Testis (tissue), 2 donors: ENCODE measurements at regions not wholly inside any gene's neighbourhood (a gene's known extent, or its start where the extent isn't known, plus 50 kb on each side); places are given as distances from the start of the nearest gene placed in this dataset.

ENCODE experiments used
- POLR2A ChIP-seq: fragments of 450-650 bp; IDR thresholded peaks from one replicate; pipeline ENCODE4 v1.6.1; 2017; ENCODE audit warnings: antibody characterized with exemption, mild to moderate bottlenecking, moderate library complexity
- TF ChIP-seq, protein P1 (sequence below), 3 experiments: fragments of 450-650 bp in 2 of 3; fragments of 200-600 bp in 1 of 3; sonication (generic) in 1 of 3; IDR thresholded peaks; one replicate each; pipeline ENCODE4 v1.5.1; 2016 to 2019; ENCODE audit warnings: antibody characterized with exemption in 3 of 3, mild to moderate bottlenecking in 2 of 3, moderate library complexity in 1 of 3

DNA sequence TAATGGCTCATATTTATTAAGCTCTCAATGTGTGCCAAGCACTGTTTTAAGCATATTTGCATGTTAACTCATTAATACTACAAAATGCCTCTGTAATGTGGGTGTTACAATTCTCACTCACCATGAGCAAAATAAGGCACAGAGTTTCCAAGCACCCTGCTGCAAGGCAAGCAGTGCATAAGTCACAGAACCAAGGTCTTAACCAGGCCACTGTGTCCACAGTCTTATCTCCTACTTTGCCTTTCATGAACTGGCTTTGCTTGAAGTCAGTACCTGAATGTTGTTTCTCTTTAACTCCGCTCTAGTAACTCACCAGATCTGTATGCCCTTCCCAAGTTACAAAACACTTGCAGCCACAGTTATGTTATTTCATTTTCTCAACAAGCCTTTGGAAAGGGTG, 1372.7 kb downstream of the AACS start:
- TF ChIP-seq, protein P1, sequence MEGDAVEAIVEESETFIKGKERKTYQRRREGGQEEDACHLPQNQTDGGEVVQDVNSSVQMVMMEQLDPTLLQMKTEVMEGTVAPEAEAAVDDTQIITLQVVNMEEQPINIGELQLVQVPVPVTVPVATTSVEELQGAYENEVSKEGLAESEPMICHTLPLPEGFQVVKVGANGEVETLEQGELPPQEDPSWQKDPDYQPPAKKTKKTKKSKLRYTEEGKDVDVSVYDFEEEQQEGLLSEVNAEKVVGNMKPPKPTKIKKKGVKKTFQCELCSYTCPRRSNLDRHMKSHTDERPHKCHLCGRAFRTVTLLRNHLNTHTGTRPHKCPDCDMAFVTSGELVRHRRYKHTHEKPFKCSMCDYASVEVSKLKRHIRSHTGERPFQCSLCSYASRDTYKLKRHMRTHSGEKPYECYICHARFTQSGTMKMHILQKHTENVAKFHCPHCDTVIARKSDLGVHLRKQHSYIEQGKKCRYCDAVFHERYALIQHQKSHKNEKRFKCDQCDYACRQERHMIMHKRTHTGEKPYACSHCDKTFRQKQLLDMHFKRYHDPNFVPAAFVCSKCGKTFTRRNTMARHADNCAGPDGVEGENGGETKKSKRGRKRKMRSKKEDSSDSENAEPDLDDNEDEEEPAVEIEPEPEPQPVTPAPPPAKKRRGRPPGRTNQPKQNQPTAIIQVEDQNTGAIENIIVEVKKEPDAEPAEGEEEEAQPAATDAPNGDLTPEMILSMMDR (IDR thresholded peaks at IDR 0.05): no peak
- no peak for TF ChIP-seq POLR2A
